Suprapubic skin (tissue), 3 donors: ENCODE measurements at regions not wholly inside any gene's neighbourhood (a gene's known extent, or its start where the extent isn't known, plus 50 kb on each side); places are given as distances from the start of the nearest gene placed in this dataset.

Source experiments
- POLR2A ChIP-seq, 2 donors: fragments of 450-650 bp; IDR thresholded peaks; one replicate each; pipeline ENCODE4 v1.6.1; 2017; ENCODE audit warnings: antibody characterized with exemption in 2 of 2, mild to moderate bottlenecking in 2 of 2, moderate library complexity in 2 of 2
- TF ChIP-seq, protein P1 (sequence below), 2 donors: fragments of 200-600 bp in 1 of 2; fragments of 450-650 bp in 1 of 2; sonication (generic) in 1 of 2; IDR thresholded peaks; one replicate each; pipeline ENCODE4 v1.5.1; 2016 to 2019; ENCODE audit warnings: antibody characterized with exemption in 2 of 2, mild to moderate bottlenecking in 1 of 2, moderate library complexity in 1 of 2

DNA sequence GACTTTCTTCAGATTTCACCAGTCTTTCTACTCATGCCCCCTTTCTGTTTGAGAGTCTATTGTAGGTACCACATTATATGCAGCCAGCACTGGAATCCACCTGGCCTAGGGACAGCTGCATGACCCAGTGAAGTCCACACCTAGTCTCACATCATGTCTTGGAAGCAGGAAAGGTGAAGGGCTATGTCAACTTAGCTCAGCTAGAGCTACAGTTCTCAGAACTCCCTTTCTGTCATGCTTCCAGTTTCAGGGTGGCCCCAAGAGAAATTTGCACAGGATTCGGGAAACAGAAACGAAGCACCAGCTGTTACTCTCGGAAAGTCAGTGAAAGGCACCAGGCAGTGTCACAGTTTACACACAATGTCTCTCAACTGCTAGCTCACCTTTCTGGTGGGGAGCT is 51.6 kb upstream of the NLRP1 start:
- TF ChIP-seq, protein P1, sequence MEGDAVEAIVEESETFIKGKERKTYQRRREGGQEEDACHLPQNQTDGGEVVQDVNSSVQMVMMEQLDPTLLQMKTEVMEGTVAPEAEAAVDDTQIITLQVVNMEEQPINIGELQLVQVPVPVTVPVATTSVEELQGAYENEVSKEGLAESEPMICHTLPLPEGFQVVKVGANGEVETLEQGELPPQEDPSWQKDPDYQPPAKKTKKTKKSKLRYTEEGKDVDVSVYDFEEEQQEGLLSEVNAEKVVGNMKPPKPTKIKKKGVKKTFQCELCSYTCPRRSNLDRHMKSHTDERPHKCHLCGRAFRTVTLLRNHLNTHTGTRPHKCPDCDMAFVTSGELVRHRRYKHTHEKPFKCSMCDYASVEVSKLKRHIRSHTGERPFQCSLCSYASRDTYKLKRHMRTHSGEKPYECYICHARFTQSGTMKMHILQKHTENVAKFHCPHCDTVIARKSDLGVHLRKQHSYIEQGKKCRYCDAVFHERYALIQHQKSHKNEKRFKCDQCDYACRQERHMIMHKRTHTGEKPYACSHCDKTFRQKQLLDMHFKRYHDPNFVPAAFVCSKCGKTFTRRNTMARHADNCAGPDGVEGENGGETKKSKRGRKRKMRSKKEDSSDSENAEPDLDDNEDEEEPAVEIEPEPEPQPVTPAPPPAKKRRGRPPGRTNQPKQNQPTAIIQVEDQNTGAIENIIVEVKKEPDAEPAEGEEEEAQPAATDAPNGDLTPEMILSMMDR (IDR thresholded peaks at IDR 0.05): no peak
- TF ChIP-seq POLR2A (IDR thresholded peaks at IDR 0.05): no peak
